Loucy (cell line): ENCODE measurements at regions not wholly inside any gene's neighbourhood (a gene's known extent, or its start where the extent isn't known, plus 50 kb on each side); places are given as distances from the start of the nearest gene placed in this dataset.

Experiments
- EZH2phosphoT487 ChIP-seq: fragments of 200-600 bp; IDR thresholded peaks from 2 replicates; pipeline ENCODE4 v1.6.1; 2018; ENCODE audit warnings: antibody characterized with exemption, mild to moderate bottlenecking, moderate library complexity, borderline replicate concordance
- TF ChIP-seq, protein P1 (sequence below): fragments of 200-600 bp; sonication (generic); conservative IDR thresholded peaks from 2 replicates; pipeline ENCODE4 v1.5.1; 2014; ENCODE audit warnings: mild to moderate bottlenecking, antibody characterized with exemption, low read length

DNA sequence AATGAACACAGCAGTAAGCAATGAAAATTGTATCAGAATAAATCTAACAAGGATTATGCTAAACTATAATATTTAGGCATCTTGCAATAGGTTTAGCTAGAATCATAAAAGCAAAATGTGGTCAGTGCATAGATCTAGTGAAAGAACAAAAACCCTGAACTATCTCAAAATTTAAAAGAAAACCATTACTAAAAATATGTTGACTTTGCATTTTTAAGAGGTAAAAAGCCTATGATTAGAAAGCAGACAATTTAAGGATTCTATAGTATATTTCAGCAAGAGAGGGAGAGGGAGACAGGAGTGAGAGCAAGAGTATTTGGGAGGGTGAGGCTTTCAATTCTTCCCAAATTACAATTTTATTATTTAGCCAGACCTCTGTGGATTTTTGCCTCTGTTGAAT, 219.4 kb downstream of the TTLL7 start:
- TF ChIP-seq, protein P1, sequence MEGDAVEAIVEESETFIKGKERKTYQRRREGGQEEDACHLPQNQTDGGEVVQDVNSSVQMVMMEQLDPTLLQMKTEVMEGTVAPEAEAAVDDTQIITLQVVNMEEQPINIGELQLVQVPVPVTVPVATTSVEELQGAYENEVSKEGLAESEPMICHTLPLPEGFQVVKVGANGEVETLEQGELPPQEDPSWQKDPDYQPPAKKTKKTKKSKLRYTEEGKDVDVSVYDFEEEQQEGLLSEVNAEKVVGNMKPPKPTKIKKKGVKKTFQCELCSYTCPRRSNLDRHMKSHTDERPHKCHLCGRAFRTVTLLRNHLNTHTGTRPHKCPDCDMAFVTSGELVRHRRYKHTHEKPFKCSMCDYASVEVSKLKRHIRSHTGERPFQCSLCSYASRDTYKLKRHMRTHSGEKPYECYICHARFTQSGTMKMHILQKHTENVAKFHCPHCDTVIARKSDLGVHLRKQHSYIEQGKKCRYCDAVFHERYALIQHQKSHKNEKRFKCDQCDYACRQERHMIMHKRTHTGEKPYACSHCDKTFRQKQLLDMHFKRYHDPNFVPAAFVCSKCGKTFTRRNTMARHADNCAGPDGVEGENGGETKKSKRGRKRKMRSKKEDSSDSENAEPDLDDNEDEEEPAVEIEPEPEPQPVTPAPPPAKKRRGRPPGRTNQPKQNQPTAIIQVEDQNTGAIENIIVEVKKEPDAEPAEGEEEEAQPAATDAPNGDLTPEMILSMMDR, result no peak
- no peak for TF ChIP-seq EZH2phosphoT487
